HUES6 (cell line): ENCODE measurements at regions not wholly inside any gene's neighbourhood (a gene's known extent, or its start where the extent isn't known, plus 50 kb on each side); places are given as distances from the start of the nearest gene placed in this dataset.

ENCODE experiments used
- H3K27ac ChIP-seq: 2 replicates; pipeline ENCODE4 v1.7.0; 2013; ENCODE audit warnings: low read depth, mild to moderate bottlenecking, low read length, inconsistent platforms
- H3K27me3 ChIP-seq: 2 replicates; pipeline ENCODE4 v1.6.1; 2013; ENCODE audit warnings: low read length; ENCODE audit not compliant: control insufficient read depth, insufficient read depth
- H3K36me3 ChIP-seq: 2 replicates; pipeline ENCODE4 v1.6.1; 2013; ENCODE audit warnings: low read length; ENCODE audit not compliant: control insufficient read depth, insufficient read depth
- H3K4me1 ChIP-seq: 2 replicates; pipeline ENCODE4 v1.6.1; 2013; ENCODE audit warnings: low read length; ENCODE audit not compliant: control insufficient read depth, insufficient read depth
- H3K4me3 ChIP-seq: 2 replicates; pipeline ENCODE4 v1.5.1; 2013; ENCODE audit warnings: low read depth, low read length
- H3K9ac ChIP-seq: one replicate; pipeline ENCODE4 v1.6.1; 2013; ENCODE audit warnings: mild to moderate bottlenecking, low read length
- H3K9me3 ChIP-seq: 2 replicates; pipeline ENCODE4 v1.6.1; 2013; ENCODE audit warnings: low read depth, low read length; ENCODE audit not compliant: control insufficient read depth, insufficient read depth

- H3K4me3 ChIP-seq: no peak overlapping the region
- peaks cover 10% of the 10 kb centered on the region for H3K9me3 ChIP-seq
- H3K27me3 ChIP-seq: no peaks in the 10 kb centered on the region
- H3K27ac ChIP-seq: no peak overlapping the region
- H3K9ac ChIP-seq: no peak overlapping the region
- H3K36me3 ChIP-seq: no peaks in the 10 kb centered on the region
- H3K4me1 ChIP-seq: no peaks in the 10 kb centered on the region
Measured at GRCh38 chr9:84413301-84413700, 72.7 kb upstream of the SLC28A3 start.

GRCh38 chr9:84419031-84419602, 78.6 kb upstream of the SLC28A3 start:
- H3K4me1 ChIP-seq: no peaks in the 10 kb centered on the region
- H3K27ac ChIP-seq: no peak overlapping the region
- peaks cover 12% of the 10 kb centered on the region for H3K9me3 ChIP-seq
- H3K4me3 ChIP-seq: no peak overlapping the region
- H3K9ac ChIP-seq: no peak overlapping the region
- no peaks in the 10 kb centered on the region for H3K36me3 ChIP-seq
- H3K27me3 ChIP-seq: no peaks in the 10 kb centered on the region

- Histone ChIP-seq H3K36me3 (no peaks in the 10 kb centered on the region), H3K9ac (no peak overlapping the region), H3K4me3 (no peak overlapping the region), H3K4me1 (no peaks in the 10 kb centered on the region), H3K27me3 (no peaks in the 10 kb centered on the region), H3K9me3 (peaks cover 16% of the 10 kb centered on the region), H3K27ac (no peak overlapping the region)
Measured at GRCh38 chr9:84424931-84425330, 84.4 kb upstream of the SLC28A3 start.

- no peaks in the 10 kb centered on the region for H3K36me3 ChIP-seq
- no peak overlapping the region for H3K9ac ChIP-seq
- no peak overlapping the region for H3K4me3 ChIP-seq
- H3K27ac ChIP-seq: no peak overlapping the region
- no peaks in the 10 kb centered on the region for H3K27me3 ChIP-seq
- H3K4me1 ChIP-seq: no peaks in the 10 kb centered on the region
- H3K9me3 ChIP-seq: no peaks in the 10 kb centered on the region
Measured at GRCh38 chr9:84432746-84433145, 92.2 kb upstream of the SLC28A3 start.

- H3K4me1 ChIP-seq: no peaks in the 10 kb centered on the region
- H3K9me3 ChIP-seq: no peaks in the 10 kb centered on the region
- no peak overlapping the region for H3K9ac ChIP-seq
- H3K4me3 ChIP-seq: no peak overlapping the region
- no peaks in the 10 kb centered on the region for H3K36me3 ChIP-seq
- H3K27me3 ChIP-seq: no peaks in the 10 kb centered on the region
- no peak overlapping the region for H3K27ac ChIP-seq
Measured at GRCh38 chr9:84435902-84436301, 95.3 kb upstream of the SLC28A3 start.

- no peaks in the 10 kb centered on the region for H3K4me1 ChIP-seq
- H3K9me3 ChIP-seq: no peaks in the 10 kb centered on the region
- no peaks in the 10 kb centered on the region for H3K27me3 ChIP-seq
- no peaks in the 10 kb centered on the region for H3K36me3 ChIP-seq
- no peak overlapping the region for H3K9ac ChIP-seq
- no peak overlapping the region for H3K27ac ChIP-seq
- no peak overlapping the region for H3K4me3 ChIP-seq
Measured at GRCh38 chr9:84436386-84437109, 96.0 kb upstream of the SLC28A3 start.

GRCh38 chr9:84438391-84438790, 97.8 kb upstream of the SLC28A3 start:
- Histone ChIP-seq H3K36me3 (no peaks in the 10 kb centered on the region), H3K27me3 (no peaks in the 10 kb centered on the region), H3K9me3 (no peaks in the 10 kb centered on the region), H3K4me3 (no peak overlapping the region), H3K27ac (no peak overlapping the region), H3K9ac (no peak overlapping the region), H3K4me1 (no peaks in the 10 kb centered on the region)

- Histone ChIP-seq H3K27ac (no peak overlapping the region), H3K27me3 (no peaks in the 10 kb centered on the region), H3K4me1 (no peaks in the 10 kb centered on the region), H3K9ac (no peak overlapping the region), H3K4me3 (no peak overlapping the region), H3K36me3 (no peaks in the 10 kb centered on the region), H3K9me3 (no peaks in the 10 kb centered on the region)
Measured at GRCh38 chr9:84439250-84439649, 98.7 kb upstream of the SLC28A3 start.

- no peaks in the 10 kb centered on the region for H3K9me3 ChIP-seq
- no peak overlapping the region for H3K27ac ChIP-seq
- no peaks in the 10 kb centered on the region for H3K27me3 ChIP-seq
- H3K4me3 ChIP-seq: no peak overlapping the region
- H3K4me1 ChIP-seq: no peaks in the 10 kb centered on the region
- H3K9ac ChIP-seq: no peak overlapping the region
- H3K36me3 ChIP-seq: no peaks in the 10 kb centered on the region
Measured at GRCh38 chr9:84442712-84443111, 102.2 kb upstream of the SLC28A3 start.

GRCh38 chr9:84445737-84446136, 105.2 kb upstream of the SLC28A3 start:
- no peaks in the 10 kb centered on the region for H3K36me3 ChIP-seq
- H3K27me3 ChIP-seq: no peaks in the 10 kb centered on the region
- H3K27ac ChIP-seq: no peak overlapping the region

GRCh38 chr9:84447305-84447704, 106.7 kb upstream of the SLC28A3 start:
- Histone ChIP-seq H3K9ac (no peak overlapping the region), H3K36me3 (no peaks in the 10 kb centered on the region), H3K27ac (no peak overlapping the region), H3K4me3 (no peak overlapping the region), H3K27me3 (no peaks in the 10 kb centered on the region), H3K9me3 (no peaks in the 10 kb centered on the region), H3K4me1 (no peaks in the 10 kb centered on the region)

More at GRCh38 chr9:84445737-84446136, 105.2 kb upstream of the SLC28A3 start:
- Histone ChIP-seq H3K4me1 (no peaks in the 10 kb centered on the region), H3K9me3 (no peaks in the 10 kb centered on the region), H3K9ac (no peak overlapping the region), H3K4me3 (no peak overlapping the region)
